Endothelial cell of hepatic sinusoid (primary cell): ENCODE measurements at regions not wholly inside any gene's neighbourhood (a gene's known extent, or its start where the extent isn't known, plus 50 kb on each side); places are given as distances from the start of the nearest gene placed in this dataset.
"Not testable (repeated sequence)": the region's sequence is repeated elsewhere in the genome, so short reads cannot be mapped to it uniquely, and the experiment has no call there.

Experiments used
- in situ Hi-C: cut with HindIII; loops from 2 replicates; pipeline ENCODE4 v1.10.0; 2017; ENCODE audit warnings: low sequenced_read_pairs

GRCh38 chr11:29119116-29119515 lies 897.7 kb downstream of the KCNA4 start:
- in situ Hi-C loops, result no loop called here

- in situ Hi-C loops, result no loop called here
Measured at GRCh38 chr11:29100967-29101366, 915.9 kb downstream of the KCNA4 start.

- in situ Hi-C loops, result no loop called here
Measured at GRCh38 chr11:29095821-29096220, 921.0 kb downstream of the KCNA4 start.

- in situ Hi-C loops, result no loop called here
Measured at GRCh38 chr11:29093416-29094120, 923.3 kb downstream of the KCNA4 start.

GRCh38 chr11:29087200-29087812 lies 929.5 kb downstream of the KCNA4 start:
- in situ Hi-C loops, result no loop called here

GRCh38 chr11:29075726-29076125 lies 941.1 kb downstream of the KCNA4 start:
- in situ Hi-C loops, result no loop called here

- in situ Hi-C loops, result no loop called here
Measured at GRCh38 chr11:29063630-29064361, 953.0 kb downstream of the KCNA4 start.

GRCh38 chr11:29061452-29061851 lies 953.3 kb downstream of the METTL15 start:
- in situ Hi-C loops, result no loop called here

- in situ Hi-C loops, result not testable (repeated sequence)
Measured at GRCh38 chr11:29056487-29056886, 948.3 kb downstream of the METTL15 start.

GRCh38 chr11:29051935-29052334 lies 943.7 kb downstream of the METTL15 start:
- in situ Hi-C loops, result no loop called here

GRCh38 chr11:29050962-29051361 lies 942.8 kb downstream of the METTL15 start:
- in situ Hi-C loops, result not testable (repeated sequence)

- in situ Hi-C loops, result no loop called here
Measured at GRCh38 chr11:29040489-29040888, 932.3 kb downstream of the METTL15 start.

GRCh38 chr11:29032384-29033149 lies 924.4 kb downstream of the METTL15 start:
- in situ Hi-C loops, result loop anchor here (5.0 kb wide), 1 partner anchor 95 kb away; no protein-coding TSS in a partner anchor

GRCh38 chr11:29029452-29029851 lies 921.3 kb downstream of the METTL15 start:
- in situ Hi-C loops, result no loop called here

- in situ Hi-C loops, result no loop called here
Measured at GRCh38 chr11:29027436-29027835, 919.2 kb downstream of the METTL15 start.

- in situ Hi-C loops, result no loop called here
Measured at GRCh38 chr11:29026286-29026685, 918.1 kb downstream of the METTL15 start.

- in situ Hi-C loops, result no loop called here
Measured at GRCh38 chr11:29025001-29025400, 916.8 kb downstream of the METTL15 start.

- in situ Hi-C loops, result no loop called here
Measured at GRCh38 chr11:29024386-29024785, 916.2 kb downstream of the METTL15 start.

- in situ Hi-C loops, result no loop called here
Measured at GRCh38 chr11:29023761-29024160, 915.6 kb downstream of the METTL15 start.

- in situ Hi-C loops, result no loop called here
Measured at GRCh38 chr11:29022676-29023075, 914.5 kb downstream of the METTL15 start.
